Brain microvascular endothelial cell (primary cell): ENCODE measurements at regions not wholly inside any gene's neighbourhood (a gene's known extent, or its start where the extent isn't known, plus 50 kb on each side); places are given as distances from the start of the nearest gene placed in this dataset.

Experiments used
- DNase-seq: peaks from one replicate; pipeline ENCODE4 v3.0.0-alpha.2; 2020
- H3K27ac ChIP-seq: fragments of 250-450 bp; sonication (Bioruptor Pico); 2 replicates; pipeline ENCODE4 v1.5.1; 2020; ENCODE audit warnings: mild to moderate bottlenecking, moderate library complexity
- H3K27me3 ChIP-seq: fragments of 250-450 bp; sonication (Bioruptor Pico); replicated peaks from 2 replicates; pipeline ENCODE4 v1.5.1; 2020; ENCODE audit warnings: mild to moderate bottlenecking
- H3K36me3 ChIP-seq: fragments of 250-450 bp; sonication (Bioruptor Pico); replicated peaks from 2 replicates; pipeline ENCODE4 v1.5.1; 2020; ENCODE audit warnings: mild to moderate bottlenecking
- H3K4me3 ChIP-seq: 2 replicates; pipeline ENCODE4 v1.5.1; 2011; ENCODE audit warnings: low read depth, mild to moderate bottlenecking, control low read depth, low read length, moderate library complexity
- in situ Hi-C: cut with HindIII; loops from 2 replicates; pipeline ENCODE4 v1.10.0; 2017; ENCODE audit warnings: low sequenced_read_pairs, low pct_ligation_motif_present
- TF ChIP-seq, protein P1 (sequence below): IDR thresholded peaks from 2 replicates; pipeline ENCODE4 v1.5.1; 2011; ENCODE audit warnings: low read depth, mild to moderate bottlenecking, moderate library complexity, low read length, control low read depth, inconsistent platforms; ENCODE audit errors: missing control alignments

DNA sequence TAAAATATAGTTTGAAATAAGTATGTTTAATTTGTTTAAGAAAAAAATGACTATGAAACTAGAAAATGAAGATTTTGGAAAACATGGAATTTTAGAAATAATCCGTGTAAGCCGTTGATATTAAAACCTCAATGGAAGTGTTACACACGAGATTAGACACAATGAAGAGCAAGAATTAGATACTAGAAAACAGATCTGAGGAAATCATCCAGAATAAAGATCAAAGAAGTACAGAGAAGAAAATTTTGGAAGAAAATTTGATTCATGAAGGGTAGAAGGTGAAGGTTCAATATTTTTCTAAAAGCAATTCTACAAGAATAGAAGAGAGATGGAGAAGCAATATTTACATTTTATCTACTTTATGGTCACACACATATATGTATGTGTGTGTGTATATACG, 52.5 kb upstream of the SATB1 start:
- Histone ChIP-seq H3K36me3 (no peaks in the 10 kb centered on the region), H3K27me3 (no peaks in the 10 kb centered on the region), H3K4me3 (no peak overlapping the region), H3K27ac (no peak overlapping the region)
- in situ Hi-C loops, result no loop called here
- DNase-seq, result no peak
- TF ChIP-seq, protein P1, sequence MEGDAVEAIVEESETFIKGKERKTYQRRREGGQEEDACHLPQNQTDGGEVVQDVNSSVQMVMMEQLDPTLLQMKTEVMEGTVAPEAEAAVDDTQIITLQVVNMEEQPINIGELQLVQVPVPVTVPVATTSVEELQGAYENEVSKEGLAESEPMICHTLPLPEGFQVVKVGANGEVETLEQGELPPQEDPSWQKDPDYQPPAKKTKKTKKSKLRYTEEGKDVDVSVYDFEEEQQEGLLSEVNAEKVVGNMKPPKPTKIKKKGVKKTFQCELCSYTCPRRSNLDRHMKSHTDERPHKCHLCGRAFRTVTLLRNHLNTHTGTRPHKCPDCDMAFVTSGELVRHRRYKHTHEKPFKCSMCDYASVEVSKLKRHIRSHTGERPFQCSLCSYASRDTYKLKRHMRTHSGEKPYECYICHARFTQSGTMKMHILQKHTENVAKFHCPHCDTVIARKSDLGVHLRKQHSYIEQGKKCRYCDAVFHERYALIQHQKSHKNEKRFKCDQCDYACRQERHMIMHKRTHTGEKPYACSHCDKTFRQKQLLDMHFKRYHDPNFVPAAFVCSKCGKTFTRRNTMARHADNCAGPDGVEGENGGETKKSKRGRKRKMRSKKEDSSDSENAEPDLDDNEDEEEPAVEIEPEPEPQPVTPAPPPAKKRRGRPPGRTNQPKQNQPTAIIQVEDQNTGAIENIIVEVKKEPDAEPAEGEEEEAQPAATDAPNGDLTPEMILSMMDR, result no peak
